ENCODE measurements at regions not wholly inside any gene's neighbourhood (a gene's known extent, or its start where the extent isn't known, plus 50 kb on each side); places are given as distances from the start of the nearest gene placed in this dataset.
"Not testable (repeated sequence)": the region's sequence is repeated elsewhere in the genome, so short reads cannot be mapped to it uniquely, and the experiment has no call there.

GRCh38 chrX:18102006-18102405 is 118.7 kb downstream of the BEND2 start:
- peaks cover 0 to 2% (median 0%) of the 10 kb centered on the region in 4 donors for H3K4me1 Mint-ChIP-seq
- H3K4me3 Mint-ChIP-seq = no peak overlapping the region
- POLR2A ChIA-PET = no interaction called here
- no peak for DNase-seq
- peaks cover 0 to 7% (median 0%) of the 10 kb centered on the region in 3 donors for H3K36me3 Mint-ChIP-seq
- H3K27me3 Mint-ChIP-seq = peaks cover 4 to 54% (median 11%) of the 10 kb centered on the region in 5 donors
- peaks cover 0 to 7% (median 0%) of the 10 kb centered on the region in 9 donors for H3K9me3 Mint-ChIP-seq
- H3K27ac Mint-ChIP-seq = no peak overlapping the region
- no peak for ATAC-seq

GRCh38 chrX:18101087-18101486 is 119.6 kb downstream of the BEND2 start:
- ATAC-seq = no peak
- no peak overlapping the region for H3K27ac Mint-ChIP-seq
- peaks cover 4 to 61% (median 11%) of the 10 kb centered on the region in 5 donors for H3K27me3 Mint-ChIP-seq
- POLR2A ChIA-PET = no interaction called here
- no peak overlapping the region for H3K4me3 Mint-ChIP-seq
- H3K4me1 Mint-ChIP-seq = peaks cover 0 to 2% (median 0%) of the 10 kb centered on the region in 4 donors
- peaks cover 0 to 7% (median 0%) of the 10 kb centered on the region in 3 donors for H3K36me3 Mint-ChIP-seq
- no peak for DNase-seq
- H3K9me3 Mint-ChIP-seq = peaks cover 0 to 7% (median 0%) of the 10 kb centered on the region in 9 donors

- POLR2A ChIA-PET = no interaction called here
- Mint-ChIP-seq H3K4me1 (peaks cover 0 to 2% (median 0%) of the 10 kb centered on the region in 4 donors), H3K27ac (no peak overlapping the region), H3K4me3 (no peak overlapping the region), H3K36me3 (peaks cover 0 to 7% (median 0%) of the 10 kb centered on the region in 3 donors), H3K9me3 (peaks cover 0 to 7% (median 0%) of the 10 kb centered on the region in 9 donors), H3K27me3 (peaks cover 4 to 61% (median 16%) of the 10 kb centered on the region in 5 donors)
- ATAC-seq = no peak
- no peak for DNase-seq
These were observed 120.9 kb downstream of the BEND2 start for GRCh38 chrX:18099745-18100144.

- peaks cover 0 to 2% (median 0%) of the 10 kb centered on the region in 4 donors for H3K4me1 Mint-ChIP-seq
- no peak overlapping the region for H3K27ac Mint-ChIP-seq
- ATAC-seq (no peak), DNase-seq (no peak)
- POLR2A ChIA-PET = no interaction called here
- peaks cover 0 to 3% (median 0%) of the 10 kb centered on the region in 9 donors for H3K9me3 Mint-ChIP-seq
- H3K4me3 Mint-ChIP-seq = no peak overlapping the region
- H3K27me3 Mint-ChIP-seq = peaks cover 4 to 61% (median 16%) of the 10 kb centered on the region in 5 donors
- H3K36me3 Mint-ChIP-seq = peaks cover 0 to 7% (median 0%) of the 10 kb centered on the region in 3 donors
These were observed 121.9 kb downstream of the BEND2 start for GRCh38 chrX:18098763-18099162.

- no peak overlapping the region for H3K4me3 Mint-ChIP-seq
- H3K9me3 Mint-ChIP-seq = no peaks in the 10 kb centered on the region
- POLR2A ChIA-PET = no interaction called here
- H3K36me3 Mint-ChIP-seq = peaks cover 0 to 5% (median 0%) of the 10 kb centered on the region in 3 donors
- no peak overlapping the region for H3K27ac Mint-ChIP-seq
- DNase-seq (no peak), ATAC-seq (no peak)
- H3K27me3 Mint-ChIP-seq = peaks cover 0 to 15% (median 6%) of the 10 kb centered on the region in 5 donors
- H3K4me1 Mint-ChIP-seq = no peaks in the 10 kb centered on the region
These were observed 144.3 kb downstream of the BEND2 start for GRCh38 chrX:18076434-18076833.

GRCh38 chrX:18075603-18076002 is 145.1 kb downstream of the BEND2 start:
- POLR2A ChIA-PET = no interaction called here
- Mint-ChIP-seq H3K27ac (peak overlapping the region in 1 of 10 donors; percentile 51), H3K36me3 (peaks cover 0 to 5% (median 0%) of the 10 kb centered on the region in 3 donors), H3K27me3 (peaks cover 0 to 18% (median 6%) of the 10 kb centered on the region in 5 donors), H3K9me3 (no peaks in the 10 kb centered on the region), H3K4me1 (no peaks in the 10 kb centered on the region), H3K4me3 (no peak overlapping the region)
- no peak for DNase-seq
- no peak for ATAC-seq

GRCh38 chrX:18068045-18068444 is 152.6 kb downstream of the BEND2 start:
- POLR2A ChIA-PET, DNase-seq, H3K27ac Mint-ChIP-seq, ATAC-seq, H3K36me3 Mint-ChIP-seq, H3K9me3 Mint-ChIP-seq, H3K4me3 Mint-ChIP-seq, H3K4me1 Mint-ChIP-seq: not testable (repeated sequence)
- peaks cover 1 to 16% (median 4%) of the 10 kb centered on the region in 5 donors for H3K27me3 Mint-ChIP-seq

GRCh38 chrX:18065956-18066355 is 154.7 kb downstream of the BEND2 start:
- Mint-ChIP-seq H3K9me3 (peaks cover 0 to 5% (median 0%) of the 10 kb centered on the region in 9 donors), H3K27me3 (peaks cover 1 to 9% (median 4%) of the 10 kb centered on the region in 5 donors), H3K4me1 (peaks cover 0 to 2% (median 0%) of the 10 kb centered on the region in 4 donors), H3K4me3 (no peak overlapping the region), H3K36me3 (no peaks in the 10 kb centered on the region), H3K27ac (no peak overlapping the region)
- ATAC-seq (no peak), DNase-seq (no peak)
- POLR2A ChIA-PET = no interaction called here

GRCh38 chrX:18051690-18052089 is 169.0 kb downstream of the BEND2 start:
- H3K27ac Mint-ChIP-seq = no peak overlapping the region
- no peaks in the 10 kb centered on the region for H3K4me1 Mint-ChIP-seq
- ATAC-seq = no peak
- POLR2A ChIA-PET = no interaction called here
- peaks cover 0 to 17% (median 3%) of the 10 kb centered on the region in 9 donors for H3K9me3 Mint-ChIP-seq
- no peak for DNase-seq
- H3K36me3 Mint-ChIP-seq = peaks cover 0 to 4% (median 0%) of the 10 kb centered on the region in 3 donors
- H3K4me3 Mint-ChIP-seq = no peak overlapping the region
- no peaks in the 10 kb centered on the region for H3K27me3 Mint-ChIP-seq

- ATAC-seq (no peak), DNase-seq (no peak)
- no peak overlapping the region for H3K27ac Mint-ChIP-seq
- POLR2A ChIA-PET = no interaction called here
- H3K27me3 Mint-ChIP-seq = no peaks in the 10 kb centered on the region
- no peak overlapping the region for H3K4me3 Mint-ChIP-seq
- H3K4me1 Mint-ChIP-seq = no peaks in the 10 kb centered on the region
- peaks cover 0 to 4% (median 0%) of the 10 kb centered on the region in 3 donors for H3K36me3 Mint-ChIP-seq
- H3K9me3 Mint-ChIP-seq = peaks cover 0 to 17% (median 3%) of the 10 kb centered on the region in 9 donors
These were observed 173.2 kb downstream of the BEND2 start for GRCh38 chrX:18047491-18047890.

GRCh38 chrX:18045436-18045835 is 175.2 kb downstream of the BEND2 start:
- no peak overlapping the region for H3K27ac Mint-ChIP-seq
- POLR2A ChIA-PET = no interaction called here
- peaks cover 0 to 14% (median 3%) of the 10 kb centered on the region in 9 donors for H3K9me3 Mint-ChIP-seq
- ATAC-seq (no peak), DNase-seq (no peak)
- H3K4me1 Mint-ChIP-seq = no peaks in the 10 kb centered on the region
- no peaks in the 10 kb centered on the region for H3K27me3 Mint-ChIP-seq
- H3K36me3 Mint-ChIP-seq = peaks cover 0 to 4% (median 0%) of the 10 kb centered on the region in 3 donors
- H3K4me3 Mint-ChIP-seq = no peak overlapping the region

GRCh38 chrX:18042776-18043175 is 177.9 kb downstream of the BEND2 start:
- H3K9me3 Mint-ChIP-seq = peaks cover 0 to 2% (median 0%) of the 10 kb centered on the region in 9 donors

GRCh38 chrX:18041656-18042055 is 179.0 kb downstream of the BEND2 start:
- H3K4me3 Mint-ChIP-seq = no peak overlapping the region
- no peak overlapping the region for H3K27ac Mint-ChIP-seq
- H3K36me3 Mint-ChIP-seq = no peaks in the 10 kb centered on the region
- DNase-seq (no peak), ATAC-seq (no peak)
- H3K4me1 Mint-ChIP-seq = no peaks in the 10 kb centered on the region
- peaks cover 0 to 2% (median 0%) of the 10 kb centered on the region in 9 donors for H3K9me3 Mint-ChIP-seq
- POLR2A ChIA-PET = no interaction called here
- no peaks in the 10 kb centered on the region for H3K27me3 Mint-ChIP-seq

More at GRCh38 chrX:18042776-18043175, 177.9 kb downstream of the BEND2 start:
- no peaks in the 10 kb centered on the region for H3K4me1 Mint-ChIP-seq
- ATAC-seq (no peak), DNase-seq (no peak)
- no peaks in the 10 kb centered on the region for H3K27me3 Mint-ChIP-seq
- no peak overlapping the region for H3K4me3 Mint-ChIP-seq
- no peaks in the 10 kb centered on the region for H3K36me3 Mint-ChIP-seq
- H3K27ac Mint-ChIP-seq = no peak overlapping the region
- POLR2A ChIA-PET = no interaction called here

- H3K27me3 Mint-ChIP-seq = no peaks in the 10 kb centered on the region
- no peaks in the 10 kb centered on the region for H3K9me3 Mint-ChIP-seq
- H3K4me3 Mint-ChIP-seq = no peak overlapping the region
- DNase-seq (no peak), ATAC-seq (no peak)
- no peak overlapping the region for H3K27ac Mint-ChIP-seq
- no peaks in the 10 kb centered on the region for H3K36me3 Mint-ChIP-seq
- H3K4me1 Mint-ChIP-seq = no peaks in the 10 kb centered on the region
- POLR2A ChIA-PET = no interaction called here
These were observed 177.9 kb upstream of the RAI2 start for GRCh38 chrX:18039023-18039422.
